GM13976 (cell line): ENCODE measurements at regions not wholly inside any gene's neighbourhood (a gene's known extent, or its start where the extent isn't known, plus 50 kb on each side); places are given as distances from the start of the nearest gene placed in this dataset.

Experiments used
- DNase-seq: peaks from one replicate; pipeline ENCODE4 v3.0.0; 2012; ENCODE audit warnings: low spot score
- CTCF ChIP-seq: IDR thresholded peaks from 2 replicates; pipeline ENCODE4 v1.5.1; 2012; ENCODE audit warnings: borderline replicate concordance, mild to moderate bottlenecking; ENCODE audit not compliant: insufficient read depth; ENCODE audit errors: extremely low read depth, missing control alignments, control extremely low read depth
- in situ Hi-C: fragments of 300-500 bp; cut with MboI; formaldehyde crosslinking; loops from one replicate; pipeline ENCODE4 v1.12.0; 2022; ENCODE audit warnings: low sequenced_read_pairs, mixed read lengths, inconsistent platforms; ENCODE audit not compliant: unreplicated experiment

GRCh38 chr10:6980353-6980752 lies 400.3 kb upstream of the PRKCQ start:
- DNase-seq = no peak
- TF ChIP-seq CTCF = no peak
- in situ Hi-C loops = no loop called here

GRCh38 chr10:6979371-6979770 lies 399.3 kb upstream of the PRKCQ start:
- no peak for TF ChIP-seq CTCF
- in situ Hi-C loops = no loop called here
- no peak for DNase-seq

- no peak for DNase-seq
- peak; percentile 3 for TF ChIP-seq CTCF
- in situ Hi-C loops = no loop called here
These were observed 398.1 kb upstream of the PRKCQ start for GRCh38 chr10:6978187-6978627.

- TF ChIP-seq CTCF = no peak
- no peak for DNase-seq
- in situ Hi-C loops = no loop called here
These were observed 397.5 kb upstream of the PRKCQ start for GRCh38 chr10:6977398-6978186.

GRCh38 chr10:6973899-6974298 lies 393.8 kb upstream of the PRKCQ start:
- no peak for DNase-seq
- TF ChIP-seq CTCF = no peak
- in situ Hi-C loops = no loop called here

- no peak for DNase-seq
- TF ChIP-seq CTCF = no peak
- in situ Hi-C loops = no loop called here
These were observed 392.1 kb upstream of the PRKCQ start for GRCh38 chr10:6972226-6972625.
